Suprapubic skin (tissue), 4 donors: ENCODE measurements at regions not wholly inside any gene's neighbourhood (a gene's known extent, or its start where the extent isn't known, plus 50 kb on each side); places are given as distances from the start of the nearest gene placed in this dataset.

Experiments
- DNase-seq, 2 donors: peaks; one replicate each; pipeline ENCODE4 v3.0.0-alpha.2; 2019; ENCODE audit warnings: low spot score in 2 of 2
- H3K27ac ChIP-seq: fragments of 200-600 bp; sonication (generic); one replicate; pipeline ENCODE4 v1.5.1; 2019
- H3K27me3 ChIP-seq: fragments of 200-600 bp; sonication (generic); one replicate; pipeline ENCODE4 v1.5.1; 2019
- H3K36me3 ChIP-seq: fragments of 200-600 bp; sonication (generic); one replicate; pipeline ENCODE4 v1.5.1; 2019
- H3K4me1 ChIP-seq: fragments of 200-600 bp; sonication (generic); one replicate; pipeline ENCODE4 v1.5.1; 2019
- H3K4me3 ChIP-seq: fragments of 200-600 bp; sonication (generic); one replicate; pipeline ENCODE4 v1.5.1; 2019; ENCODE audit warnings: mild to moderate bottlenecking
- H3K9me3 ChIP-seq: fragments of 200-600 bp; sonication (generic); one replicate; pipeline ENCODE4 v1.5.1; 2019
- CTCF ChIP-seq, 2 donors: fragments of 200-600 bp in 1 of 2; fragments of 450-650 bp in 1 of 2; sonication (generic) in 1 of 2; IDR thresholded peaks; one replicate each; pipeline ENCODE4 v1.5.1; 2016 to 2019; ENCODE audit warnings: antibody characterized with exemption in 2 of 2, mild to moderate bottlenecking in 1 of 2, moderate library complexity in 1 of 2
- EP300 ChIP-seq: sonication (generic); formaldehyde crosslinking; IDR thresholded peaks from one replicate; pipeline ENCODE4 v1.6.1; 2017; ENCODE audit warnings: antibody characterized with exemption
- POLR2A ChIP-seq, 2 donors: fragments of 450-650 bp; IDR thresholded peaks; one replicate each; pipeline ENCODE4 v1.6.1; 2017; ENCODE audit warnings: antibody characterized with exemption in 2 of 2, mild to moderate bottlenecking in 2 of 2, moderate library complexity in 2 of 2
- POLR2AphosphoS5 ChIP-seq, 3 donors: sonication (generic); formaldehyde crosslinking; IDR thresholded peaks; one replicate each; pipeline ENCODE4 v1.6.1; 2017; ENCODE audit warnings: antibody characterized with exemption in 3 of 3
- whole genome bisulfite sequencing: methylation state at CpG from one replicate; pipeline ENCODE4 v1.1.5; 2018; 5-methylcytosine and 5-hydroxymethylcytosine counted together

GRCh38 chr9:117992006-117992405, 287.8 kb downstream of the TLR4 start:
- Histone ChIP-seq H3K27ac (no peak overlapping the region), H3K27me3 (no peaks in the 10 kb centered on the region), H3K9me3 (no peaks in the 10 kb centered on the region), H3K4me1 (no peaks in the 10 kb centered on the region), H3K36me3 (no peaks in the 10 kb centered on the region), H3K4me3 (no peak overlapping the region)
- DNase-seq, result no peak
- WGBS, result 8% methylated on average over 6 of the region's 6 CpGs
- TF ChIP-seq EP300 (no peak), POLR2AphosphoS5 (IDR thresholded peaks at IDR 0.05) (no peak), CTCF (IDR thresholded peaks at IDR 0.05) (no peak), POLR2A (IDR thresholded peaks at IDR 0.05) (no peak)

GRCh38 chr9:118000581-118000980, 296.4 kb downstream of the TLR4 start:
- DNase-seq, result no peak
- no peaks in the 10 kb centered on the region for H3K36me3 ChIP-seq
- TF ChIP-seq POLR2A (IDR thresholded peaks at IDR 0.05) (no peak), POLR2AphosphoS5 (IDR thresholded peaks at IDR 0.05) (no peak), EP300 (no peak), CTCF (IDR thresholded peaks at IDR 0.05) (no peak)
- no peaks in the 10 kb centered on the region for H3K9me3 ChIP-seq
- H3K4me1 ChIP-seq, result no peaks in the 10 kb centered on the region
- H3K27ac ChIP-seq, result no peak overlapping the region
- no peak overlapping the region for H3K4me3 ChIP-seq
- WGBS, result 89% methylated on average over 3 of the region's 3 CpGs
- H3K27me3 ChIP-seq, result no peaks in the 10 kb centered on the region

GRCh38 chr9:118003240-118003639, 299.0 kb downstream of the TLR4 start:
- H3K4me1 ChIP-seq, result no peaks in the 10 kb centered on the region
- no peak overlapping the region for H3K27ac ChIP-seq
- no peaks in the 10 kb centered on the region for H3K27me3 ChIP-seq
- H3K9me3 ChIP-seq, result no peaks in the 10 kb centered on the region
- 46% methylated on average over 3 of the region's 3 CpGs for WGBS
- no peak overlapping the region for H3K4me3 ChIP-seq
- no peak for DNase-seq
- TF ChIP-seq CTCF (IDR thresholded peaks at IDR 0.05), result no peak
- no peak for TF ChIP-seq EP300
- TF ChIP-seq POLR2AphosphoS5 (IDR thresholded peaks at IDR 0.05), result no peak
- no peak for TF ChIP-seq POLR2A (IDR thresholded peaks at IDR 0.05)
- no peaks in the 10 kb centered on the region for H3K36me3 ChIP-seq

GRCh38 chr9:118008246-118008645, 304.0 kb downstream of the TLR4 start:
- Histone ChIP-seq H3K36me3 (no peaks in the 10 kb centered on the region), H3K27ac (no peak overlapping the region), H3K4me1 (no peaks in the 10 kb centered on the region), H3K27me3 (no peaks in the 10 kb centered on the region), H3K9me3 (no peaks in the 10 kb centered on the region), H3K4me3 (no peak overlapping the region)
- DNase-seq, result no peak
- 54% methylated on average over 4 of the region's 4 CpGs for WGBS
- TF ChIP-seq POLR2A (IDR thresholded peaks at IDR 0.05) (no peak), POLR2AphosphoS5 (IDR thresholded peaks at IDR 0.05) (no peak), EP300 (no peak), CTCF (IDR thresholded peaks at IDR 0.05) (no peak)

- no peak for TF ChIP-seq POLR2AphosphoS5 (IDR thresholded peaks at IDR 0.05)
- TF ChIP-seq POLR2A (IDR thresholded peaks at IDR 0.05), result no peak
- no peak for TF ChIP-seq EP300
- TF ChIP-seq CTCF (IDR thresholded peaks at IDR 0.05), result no peak
- DNase-seq, result no peak
Measured at GRCh38 chr9:118009614-118010013, 305.4 kb downstream of the TLR4 start.

More at GRCh38 chr9:118009614-118010013, 305.4 kb downstream of the TLR4 start:
- H3K4me1 ChIP-seq, result no peaks in the 10 kb centered on the region
- H3K27ac ChIP-seq, result no peak overlapping the region
- H3K36me3 ChIP-seq, result no peaks in the 10 kb centered on the region
- no peak overlapping the region for H3K4me3 ChIP-seq
- no peaks in the 10 kb centered on the region for H3K9me3 ChIP-seq
- H3K27me3 ChIP-seq, result no peaks in the 10 kb centered on the region
